ENCODE measurements at regions not wholly inside any gene's neighbourhood (a gene's known extent, or its start where the extent isn't known, plus 50 kb on each side); places are given as distances from the start of the nearest gene placed in this dataset.
"Not testable (repeated sequence)": the region's sequence is repeated elsewhere in the genome, so short reads cannot be mapped to it uniquely, and the experiment has no call there.

GRCh38 chr1:244106837-244107493 is 55.9 kb downstream of the ZBTB18 start:
- no peak for DNase-seq (ENCODE audit: low spot score)

DNA sequence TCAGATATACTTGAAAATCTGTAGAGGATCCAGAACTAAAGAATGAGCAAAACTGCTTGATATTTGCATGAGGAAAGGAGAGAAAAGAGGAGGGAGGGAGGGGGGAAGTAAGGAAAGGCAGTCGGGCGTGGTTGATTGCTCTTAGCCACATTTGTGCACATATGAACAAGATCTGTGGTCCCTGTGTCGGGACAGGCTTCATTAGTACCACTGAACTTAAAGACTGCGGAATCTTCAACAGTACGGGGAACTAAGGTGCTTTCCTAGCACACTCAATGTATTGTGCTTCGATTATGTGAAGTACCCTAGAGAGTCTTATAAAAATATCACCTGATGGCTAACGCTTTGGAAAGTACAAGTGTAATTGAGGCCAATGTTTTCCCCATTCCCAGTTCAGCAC is 59.9 kb downstream of the ZBTB18 start:
- DNase-seq (ENCODE audit: low spot score): no peak

DNA sequence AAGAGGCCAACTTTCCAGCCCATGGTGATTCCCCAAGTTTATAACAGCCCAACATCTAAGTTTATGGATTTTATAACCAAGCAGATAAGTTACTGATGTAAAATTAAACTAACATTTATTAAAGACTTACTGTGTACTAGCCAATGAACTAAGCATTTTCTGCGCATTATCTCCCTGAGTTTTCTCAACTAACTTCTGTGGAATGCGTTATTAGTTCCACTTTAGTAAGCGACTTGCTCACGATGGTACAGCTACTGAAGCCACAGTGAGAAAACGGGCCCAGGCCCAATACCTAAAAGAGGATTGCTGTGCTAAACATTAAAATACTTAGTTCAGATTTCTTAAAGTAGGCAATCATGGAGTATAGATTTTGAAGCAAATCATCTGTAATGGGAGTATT is 61.0 kb downstream of the ZBTB18 start:
- DNase-seq (ENCODE audit: low spot score): no peak

- no peak for DNase-seq (ENCODE audit: low spot score)
Measured at GRCh38 chr1:244112636-244113035, 61.6 kb downstream of the ZBTB18 start.

DNA sequence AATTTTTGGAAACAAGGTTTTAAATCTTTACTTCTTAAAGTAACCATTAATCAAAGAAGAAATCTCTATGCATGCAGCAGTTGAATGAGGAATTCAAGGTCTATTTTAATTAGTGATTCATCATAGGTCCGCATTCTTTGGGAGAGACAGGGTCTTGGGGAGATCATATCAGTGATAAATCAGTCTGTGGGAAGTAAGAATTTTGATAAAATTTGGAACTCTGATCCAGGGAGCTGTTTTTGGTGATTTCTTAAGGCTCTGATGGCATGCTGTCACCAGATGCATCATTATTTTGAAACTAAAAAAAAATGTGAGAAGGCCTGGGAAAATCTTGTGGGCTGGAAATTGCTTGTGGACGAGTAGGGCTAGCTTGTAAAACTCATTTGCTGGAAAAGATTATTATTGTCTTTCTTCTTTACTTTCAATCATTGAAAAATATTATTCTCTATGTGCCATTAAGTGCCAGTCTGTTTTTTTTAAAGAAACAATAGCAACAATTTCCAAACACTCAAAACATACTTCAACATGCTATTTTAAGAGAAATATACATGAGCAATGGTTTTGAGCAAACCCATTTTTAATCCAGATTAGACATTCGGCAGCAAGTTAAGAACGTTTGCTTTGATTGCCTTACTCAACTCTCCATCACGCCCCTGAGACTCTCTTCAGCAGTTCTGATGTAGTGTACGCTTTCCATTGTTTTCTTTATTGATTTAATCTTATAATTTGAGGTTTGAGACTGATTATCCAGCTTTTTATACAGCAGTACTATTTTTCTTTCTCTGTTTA is 62.6 kb downstream of the ZBTB18 start:
- no peak for DNase-seq (ENCODE audit: low spot score)

DNA sequence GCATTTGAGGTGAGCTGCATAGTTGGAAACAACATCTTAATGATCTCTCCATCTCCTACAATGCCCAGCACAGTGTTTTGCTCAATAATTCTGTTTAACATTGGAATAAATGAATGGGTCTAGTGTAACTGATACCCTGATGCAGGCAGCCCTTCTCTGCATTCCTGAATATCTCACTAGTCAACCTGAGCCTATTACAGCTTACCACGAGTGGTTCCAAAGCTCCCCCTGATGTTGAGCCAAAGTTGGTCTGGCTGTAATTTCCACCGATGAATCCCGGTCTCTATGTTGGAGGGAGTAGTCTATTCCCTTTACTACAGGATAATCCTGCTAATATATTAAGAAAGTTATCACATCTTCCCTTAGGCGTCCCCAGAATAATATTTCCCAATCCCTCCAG is 63.8 kb downstream of the ZBTB18 start:
- DNase-seq (ENCODE audit: low spot score): no peak

DNA sequence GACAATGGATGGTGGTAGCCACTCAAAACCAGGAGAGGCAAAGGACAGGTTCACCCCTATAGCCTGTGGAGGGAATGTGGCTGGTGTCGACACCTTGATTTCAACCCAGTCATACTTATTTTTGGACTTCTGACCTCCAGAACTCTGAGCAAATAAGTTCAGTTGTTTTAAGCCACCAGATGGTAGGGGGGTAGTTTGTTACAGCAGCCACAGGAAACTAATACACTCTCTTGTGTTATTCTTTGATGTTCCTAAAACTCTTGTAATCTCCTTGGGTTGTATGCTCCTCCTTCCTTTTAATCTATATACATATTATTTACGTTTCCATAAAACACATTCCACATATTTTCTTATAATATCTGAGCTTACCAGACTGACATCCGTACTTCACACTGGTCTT is 65.9 kb downstream of the ZBTB18 start:
- DNase-seq (ENCODE audit: low spot score): no peak

GRCh38 chr1:244118109-244118761 is 67.2 kb downstream of the ZBTB18 start:
- DNase-seq (ENCODE audit: low spot score): no peak

DNA sequence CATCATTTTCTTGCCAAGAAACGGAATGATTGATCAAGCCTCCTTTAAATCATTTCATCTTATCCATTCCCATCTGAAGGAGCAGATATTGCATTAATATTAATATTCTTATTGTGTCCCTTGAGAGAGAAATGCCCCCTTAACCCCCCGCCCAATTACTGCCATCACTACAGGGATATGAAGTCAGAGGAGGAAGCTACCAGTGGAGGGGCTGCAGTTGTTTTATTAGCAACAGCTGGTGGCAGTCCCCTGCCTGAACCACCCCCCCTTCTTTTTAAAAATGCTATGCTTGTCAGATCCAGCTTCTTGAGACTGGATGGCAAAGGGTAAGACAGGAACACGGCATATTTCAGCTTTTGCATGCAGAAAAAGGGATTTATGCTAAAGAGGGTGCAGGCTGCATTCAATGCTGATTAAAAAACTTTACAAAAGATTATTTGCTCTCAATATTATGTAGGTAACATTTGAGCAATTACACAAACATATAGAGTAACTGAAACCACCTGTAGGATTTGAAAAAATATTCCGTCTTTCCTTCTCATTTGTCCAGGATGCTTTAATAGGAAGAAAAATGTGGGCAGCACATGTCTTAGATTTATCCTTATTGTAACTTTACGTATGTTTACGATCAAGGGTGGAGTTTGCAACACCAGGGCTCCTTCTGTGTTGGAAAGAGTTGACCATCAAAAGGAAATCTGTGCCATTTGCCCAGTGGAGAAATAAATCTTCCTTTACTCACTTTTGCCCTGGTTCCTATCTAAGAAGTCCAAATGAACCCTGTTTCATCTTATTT is 77.7 kb downstream of the ZBTB18 start:
- no peak for DNase-seq (ENCODE audit: low spot score)

DNA sequence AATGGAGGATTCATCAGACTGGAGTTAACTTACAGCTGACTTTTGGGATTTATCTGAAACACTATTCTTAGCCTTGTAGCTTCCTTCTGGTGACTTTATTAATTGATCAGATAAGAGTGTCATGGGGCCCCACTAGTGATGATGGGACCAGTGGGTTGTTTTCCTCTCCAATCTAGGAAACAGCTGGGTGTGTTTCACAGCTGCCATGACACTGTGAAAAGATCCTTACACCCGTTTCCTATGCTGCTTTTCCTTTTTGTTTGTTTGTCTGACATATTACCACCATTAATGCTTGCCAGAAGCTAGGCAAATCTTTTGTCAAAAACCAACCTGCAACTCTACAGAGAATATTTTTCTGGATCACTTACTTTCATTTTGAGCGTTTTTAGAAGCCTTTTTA is 86.2 kb downstream of the ZBTB18 start:
- no peak for DNase-seq (ENCODE audit: low spot score)

DNA sequence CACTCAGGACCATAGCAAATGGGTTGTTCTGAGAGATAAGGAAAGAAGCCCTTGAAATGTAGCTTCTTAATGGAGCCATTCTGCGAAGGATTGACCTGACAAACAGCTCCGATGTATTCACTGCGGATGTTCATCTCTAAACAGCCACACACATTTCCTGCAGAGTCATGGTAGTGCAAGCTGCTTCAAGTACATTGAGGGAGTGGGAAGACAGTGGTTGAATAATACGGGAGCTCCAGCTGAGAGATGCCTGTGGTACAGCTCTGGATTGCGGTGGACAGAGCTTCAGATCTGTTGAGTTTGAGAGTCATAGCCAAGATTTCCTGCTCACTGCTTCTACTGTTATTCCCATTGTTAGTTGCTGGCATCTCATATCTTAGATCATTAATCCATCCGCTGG is 86.6 kb downstream of the ZBTB18 start:
- no peak for DNase-seq (ENCODE audit: low spot score)

DNA sequence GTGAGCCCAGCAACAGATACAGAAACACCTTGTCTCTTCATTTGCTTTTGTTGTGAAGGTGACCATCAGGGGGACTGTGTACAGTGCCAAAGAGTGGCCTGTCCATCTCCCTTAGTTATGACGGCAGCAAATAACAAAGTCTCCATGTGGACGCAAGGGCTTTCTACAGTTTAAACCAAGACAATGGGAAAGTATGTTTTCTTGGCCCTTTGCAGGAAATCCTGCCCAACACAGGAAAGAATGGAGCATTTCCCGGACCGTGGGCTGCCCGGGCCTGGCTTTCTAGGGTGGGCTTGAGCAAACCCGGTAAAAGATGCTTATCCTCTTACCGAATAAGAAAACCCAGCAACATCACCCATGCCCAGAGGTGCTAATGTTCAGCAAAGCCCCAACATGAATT is 87.3 kb downstream of the ZBTB18 start:
- DNase-seq (ENCODE audit: low spot score): no peak

DNA sequence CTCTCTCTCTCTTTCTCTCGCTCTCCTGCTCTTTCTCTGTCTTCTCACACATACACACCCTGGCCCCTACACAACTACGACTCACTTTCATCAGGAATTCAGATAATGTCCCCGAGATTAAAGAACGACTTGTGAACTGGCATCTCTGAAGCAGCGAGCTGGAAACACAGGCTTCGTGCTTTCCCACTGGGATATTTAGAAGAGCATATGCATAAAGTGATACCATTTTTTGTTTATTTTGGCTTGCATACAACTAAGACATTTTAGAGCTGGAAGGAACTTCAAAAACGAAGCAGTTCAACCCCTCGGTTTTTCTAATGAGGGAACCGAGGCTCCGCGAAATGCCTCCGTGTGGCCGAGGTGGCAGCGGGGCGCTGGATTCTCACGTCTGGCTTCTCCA is 88.6 kb downstream of the ZBTB18 start:
- no peak for DNase-seq (ENCODE audit: low spot score)

DNA sequence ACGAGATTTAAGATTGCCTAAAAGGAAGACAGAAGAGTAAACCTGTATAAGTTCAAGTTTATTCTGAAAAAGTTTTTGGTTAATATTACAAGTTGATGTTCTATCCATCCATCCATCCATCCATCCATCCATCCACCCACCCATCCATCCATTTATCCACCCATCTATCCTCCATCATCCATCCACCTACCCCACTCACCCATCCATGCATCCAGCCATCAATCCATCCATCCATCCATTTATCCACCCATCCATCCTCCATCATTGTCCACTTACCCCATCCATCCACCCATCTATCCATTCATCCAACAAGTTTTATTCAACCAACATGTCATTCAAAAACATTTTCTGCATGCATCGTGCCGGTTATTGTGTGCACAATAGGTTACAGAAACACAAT is 89.3 kb downstream of the ZBTB18 start:
- no peak for DNase-seq (ENCODE audit: low spot score)

GRCh38 chr1:244144053-244144452 is 93.0 kb downstream of the ZBTB18 start:
- DNase-seq (ENCODE audit: low spot score): no peak

DNA sequence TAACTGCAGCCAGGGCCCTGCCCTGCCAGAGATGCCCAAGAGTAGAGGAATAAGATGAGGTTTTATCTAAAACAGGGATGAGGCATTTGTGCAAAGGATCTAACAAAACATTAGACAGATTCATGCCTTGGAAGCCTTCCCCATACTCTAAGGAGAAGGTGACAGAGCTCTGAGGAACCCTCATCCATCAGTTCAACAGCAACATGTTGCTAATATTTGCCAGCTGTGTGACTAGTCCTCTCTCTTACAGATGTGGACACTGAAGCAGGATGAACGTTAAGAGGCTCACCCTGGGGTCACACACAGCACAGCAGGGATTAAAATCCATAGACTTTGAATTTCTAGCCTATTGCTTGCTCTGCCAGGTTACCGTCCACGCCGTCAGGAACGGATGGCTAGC is 99.0 kb downstream of the ZBTB18 start:
- no peak for DNase-seq (ENCODE audit: low spot score)

- DNase-seq (ENCODE audit: low spot score): no peak
Measured at GRCh38 chr1:244150665-244151064, 99.6 kb downstream of the ZBTB18 start.

DNA sequence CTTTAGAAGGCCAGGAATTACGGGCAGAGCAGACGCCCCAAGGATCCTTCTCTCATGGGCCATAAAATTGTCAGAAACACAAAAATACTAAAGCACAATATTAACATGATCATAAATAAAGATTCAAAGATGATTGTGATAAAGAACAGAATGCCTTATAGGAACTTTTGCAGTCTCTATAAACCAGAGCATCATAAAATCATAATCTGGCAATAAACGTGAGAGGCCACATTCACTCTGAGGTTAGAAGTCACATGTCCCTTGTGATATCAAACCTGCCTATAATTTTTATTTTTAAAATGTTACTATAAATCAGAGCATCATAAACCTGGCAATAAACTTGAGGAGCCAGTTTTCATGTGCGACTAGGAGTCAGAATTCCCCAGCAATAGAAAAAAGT is 100.5 kb downstream of the ZBTB18 start:
- DNase-seq (ENCODE audit: low spot score): no peak

DNA sequence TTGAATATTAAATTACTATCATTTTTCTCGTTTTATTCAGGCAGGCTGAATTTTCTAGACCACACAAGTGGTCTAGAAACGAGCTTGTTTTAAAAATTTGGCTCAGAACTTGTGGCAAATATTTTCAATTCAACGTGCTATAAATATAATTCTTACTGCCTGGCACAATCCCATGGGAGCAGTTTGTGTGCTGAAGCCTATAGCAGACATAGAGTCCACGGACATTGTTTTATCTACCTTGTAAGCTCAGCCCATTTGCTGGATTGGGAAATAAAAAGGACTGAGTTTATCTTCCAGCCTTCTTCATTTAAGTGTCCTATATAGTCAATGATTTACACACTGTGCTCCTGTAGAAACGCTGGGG is 103.4 kb downstream of the ZBTB18 start:
- DNase-seq (ENCODE audit: low spot score): no peak

- DNase-seq (ENCODE audit: low spot score): no peak
Measured at GRCh38 chr1:244154872-244155531, 103.9 kb downstream of the ZBTB18 start.

DNA sequence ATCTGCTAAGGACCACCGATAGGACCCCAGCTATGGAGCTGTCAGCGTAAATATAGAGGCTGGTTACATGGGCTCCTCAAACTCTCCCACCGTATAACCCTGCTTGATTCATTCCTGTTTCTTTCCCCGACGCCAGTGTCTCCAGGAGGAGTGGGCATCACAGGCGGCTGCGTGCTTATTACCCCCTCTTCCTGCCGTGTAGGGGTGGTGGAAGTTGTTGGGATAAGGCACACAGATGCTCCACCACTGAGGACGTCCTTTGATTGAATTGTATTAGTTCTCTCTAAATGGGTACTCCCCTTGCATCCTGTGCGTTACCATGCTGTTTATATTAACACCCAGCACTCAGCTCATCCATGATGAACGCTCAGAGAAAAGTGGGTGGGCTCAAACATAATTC is 104.6 kb downstream of the ZBTB18 start:
- DNase-seq (ENCODE audit: low spot score): no peak

DNA sequence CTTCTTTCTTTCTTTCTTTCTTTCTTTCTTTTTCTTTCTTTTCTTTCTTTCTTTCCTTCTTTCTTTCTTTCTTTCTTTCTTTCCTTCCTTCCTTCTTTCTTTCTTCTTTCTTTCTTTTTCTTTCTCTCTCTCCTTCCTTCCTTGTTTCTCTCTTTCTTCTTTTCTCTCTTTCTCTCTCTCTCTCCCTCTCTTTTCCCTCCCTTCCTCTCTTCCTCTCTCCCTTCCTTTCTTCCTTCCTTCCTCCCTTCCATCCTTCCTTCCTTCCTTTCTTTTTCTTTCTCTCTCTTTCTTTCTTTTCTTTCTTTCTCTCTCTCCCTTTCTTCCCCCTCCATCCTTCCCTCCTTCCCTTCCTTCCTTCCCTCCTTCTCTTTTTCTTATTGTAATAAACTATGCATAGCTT is 105.5 kb downstream of the ZBTB18 start:
- DNase-seq (ENCODE audit: low spot score): not testable (repeated sequence)
